ENCODE measurements at regions not wholly inside any gene's neighbourhood (a gene's known extent, or its start where the extent isn't known, plus 50 kb on each side); places are given as distances from the start of the nearest gene placed in this dataset.

DNA sequence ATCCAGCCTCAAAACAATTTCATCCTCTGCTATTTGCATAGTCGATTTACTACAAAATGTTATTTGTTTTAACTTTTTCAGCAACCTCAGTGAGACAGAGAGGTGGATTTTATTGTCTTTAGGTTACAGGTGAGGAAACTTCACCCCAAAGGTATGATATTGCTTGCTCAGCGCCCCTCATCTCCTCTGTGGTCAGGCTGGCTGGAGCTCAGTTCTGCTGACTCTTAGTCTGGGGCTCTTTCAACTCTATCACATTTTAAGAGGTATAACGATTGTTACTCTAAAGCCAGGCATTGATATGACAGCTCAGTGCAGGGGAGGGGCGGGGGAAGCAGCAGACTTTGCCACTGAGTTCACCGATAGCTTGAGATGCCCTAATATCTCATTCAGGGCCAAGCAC is 103.0 kb upstream of the DPH6 start:
- H3K79me2 ChIP-seq (ENCODE audit: insufficient read depth, low read length) = no peaks in the 10 kb centered on the region
- ATAC-seq = no peak
- H3K9me2 ChIP-seq (ENCODE audit: insufficient read depth) = no peaks in the 10 kb centered on the region
- no peak overlapping the region for H3K4me3 ChIP-seq (replicated peaks in 1 of 2; ENCODE audit: low read depth in 1 of 2, low read length in 2 of 2)
- no peak overlapping the region for H2AFZ ChIP-seq (ENCODE audit: low read depth, low read length, poor library complexity, severe bottlenecking)
- H3K9me3 ChIP-seq (ENCODE audit: control insufficient read depth in 1 of 2, insufficient read depth in 1 of 2, low read depth in 1 of 2, low read length in 2 of 2) = no peaks in the 10 kb centered on the region
- H3K27me3 ChIP-seq (ENCODE audit: insufficient read depth, low read length) = no peaks in the 10 kb centered on the region
- no peaks in the 10 kb centered on the region for H4K20me1 ChIP-seq (ENCODE audit: insufficient read depth)
- no peak for DNase-seq (ENCODE audit: low read depth, low spot score)
- intact Hi-C loops (cut with micrococcal nuclease) = no loop called here
- RAD21 ChIA-PET (ENCODE audit: low non-redundant PET in 1 of 2, low total read pairs in 2 of 2, uncharacterized antibody in 2 of 2, unreplicated experiment in 2 of 2) = no interaction called here
- TF ChIP-seq YY1 (IDR thresholded peaks at IDR 0.05; ENCODE audit: extremely low read depth, insufficient replicate concordance, low read depth, low read length) = no peak
- no peak for TF ChIP-seq EZH2phosphoT487 (IDR thresholded peaks at IDR 0.05; ENCODE audit: borderline replicate concordance)
- no peak for TF ChIP-seq SP1 (IDR thresholded peaks at IDR 0.05; ENCODE audit: low read depth)
- TF ChIP-seq, protein P1, sequence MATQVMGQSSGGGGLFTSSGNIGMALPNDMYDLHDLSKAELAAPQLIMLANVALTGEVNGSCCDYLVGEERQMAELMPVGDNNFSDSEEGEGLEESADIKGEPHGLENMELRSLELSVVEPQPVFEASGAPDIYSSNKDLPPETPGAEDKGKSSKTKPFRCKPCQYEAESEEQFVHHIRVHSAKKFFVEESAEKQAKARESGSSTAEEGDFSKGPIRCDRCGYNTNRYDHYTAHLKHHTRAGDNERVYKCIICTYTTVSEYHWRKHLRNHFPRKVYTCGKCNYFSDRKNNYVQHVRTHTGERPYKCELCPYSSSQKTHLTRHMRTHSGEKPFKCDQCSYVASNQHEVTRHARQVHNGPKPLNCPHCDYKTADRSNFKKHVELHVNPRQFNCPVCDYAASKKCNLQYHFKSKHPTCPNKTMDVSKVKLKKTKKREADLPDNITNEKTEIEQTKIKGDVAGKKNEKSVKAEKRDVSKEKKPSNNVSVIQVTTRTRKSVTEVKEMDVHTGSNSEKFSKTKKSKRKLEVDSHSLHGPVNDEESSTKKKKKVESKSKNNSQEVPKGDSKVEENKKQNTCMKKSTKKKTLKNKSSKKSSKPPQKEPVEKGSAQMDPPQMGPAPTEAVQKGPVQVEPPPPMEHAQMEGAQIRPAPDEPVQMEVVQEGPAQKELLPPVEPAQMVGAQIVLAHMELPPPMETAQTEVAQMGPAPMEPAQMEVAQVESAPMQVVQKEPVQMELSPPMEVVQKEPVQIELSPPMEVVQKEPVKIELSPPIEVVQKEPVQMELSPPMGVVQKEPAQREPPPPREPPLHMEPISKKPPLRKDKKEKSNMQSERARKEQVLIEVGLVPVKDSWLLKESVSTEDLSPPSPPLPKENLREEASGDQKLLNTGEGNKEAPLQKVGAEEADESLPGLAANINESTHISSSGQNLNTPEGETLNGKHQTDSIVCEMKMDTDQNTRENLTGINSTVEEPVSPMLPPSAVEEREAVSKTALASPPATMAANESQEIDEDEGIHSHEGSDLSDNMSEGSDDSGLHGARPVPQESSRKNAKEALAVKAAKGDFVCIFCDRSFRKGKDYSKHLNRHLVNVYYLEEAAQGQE (IDR thresholded peaks at IDR 0.05; ENCODE audit: low read depth) = no peak
- TF ChIP-seq, protein P2, sequence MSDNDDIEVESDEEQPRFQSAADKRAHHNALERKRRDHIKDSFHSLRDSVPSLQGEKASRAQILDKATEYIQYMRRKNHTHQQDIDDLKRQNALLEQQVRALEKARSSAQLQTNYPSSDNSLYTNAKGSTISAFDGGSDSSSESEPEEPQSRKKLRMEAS (IDR thresholded peaks at IDR 0.05) = no peak
- no peak for TF ChIP-seq CEBPB (IDR thresholded peaks at IDR 0.05; ENCODE audit: low read depth)
- no peak for TF ChIP-seq TCF7L2 (IDR thresholded peaks at IDR 0.05; ENCODE audit: borderline replicate concordance, extremely low read depth, insufficient read depth, insufficient read length)
- no peak for TF ChIP-seq EGR1 (IDR thresholded peaks at IDR 0.05; ENCODE audit: low read depth)
- TF ChIP-seq ZFX (IDR thresholded peaks at IDR 0.05) = no peak
- TF ChIP-seq EZH2 (IDR thresholded peaks at IDR 0.05) = no peak
- TF ChIP-seq SIN3A (IDR thresholded peaks at IDR 0.05; ENCODE audit: low read depth) = no peak
- no peaks in the 10 kb centered on the region for H3K4me1 ChIP-seq (ENCODE audit: control insufficient read depth in 1 of 2, insufficient read depth in 2 of 2, low read length in 2 of 2)
- no peak overlapping the region for H3K27ac ChIP-seq (ENCODE audit: low read depth, low read length)
- no peak overlapping the region for H3K4me2 ChIP-seq (ENCODE audit: low read length)
- POLR2A ChIA-PET = no interaction called here
- CTCF ChIA-PET = no interaction called here
- no peaks in the 10 kb centered on the region for H3K36me3 ChIP-seq (ENCODE audit: control insufficient read depth in 1 of 2, insufficient read depth in 2 of 2, low read length in 2 of 2)
- no TSS peak for BruUV-seq (replicated peaks)
- no peak overlapping the region for H3K9ac ChIP-seq (ENCODE audit: low read length)

All from HCT116 (cell line).